Activated CD8-positive, alpha-beta T cell treated with anti-CD3 and anti-CD28 coated beads for 36 hours (primary cell): ENCODE measurements at regions not wholly inside any gene's neighbourhood (a gene's known extent, or its start where the extent isn't known, plus 50 kb on each side); places are given as distances from the start of the nearest gene placed in this dataset.

Experiments used
- ATAC-seq: fragments of 200-7000 bp; cut with Tn5 transposase; one replicate; pipeline ENCODE4 v1.10.0; 2021; ENCODE audit warnings: mild to moderate bottlenecking, moderate library complexity
- CTCF ChIA-PET: fragments of 350-600 bp; sonication (Branson Sonifier 250); formaldehyde crosslinking; loops from one replicate; lab custom pipeline; 2021; ENCODE audit warnings: antibody characterized with exemption; lab: Charles Lee
- POLR2A ChIA-PET: fragments of 350-600 bp; sonication (Branson Sonifier 250); formaldehyde crosslinking; loops from one replicate; lab custom pipeline; 2021; ENCODE audit warnings: antibody characterized with exemption; lab: Charles Lee
- DNase-seq: peaks from one replicate; pipeline ENCODE4 v3.0.0-alpha.2; 2020
- H3K27ac Mint-ChIP-seq: one replicate; pipeline ENCODE4 v1.8.0; 2021; ENCODE audit warnings: mild to moderate bottlenecking, mixed read lengths
- H3K27me3 Mint-ChIP-seq: one replicate; pipeline ENCODE4 v1.8.0; 2021; ENCODE audit warnings: mixed read lengths
- H3K36me3 Mint-ChIP-seq: one replicate; pipeline ENCODE4 v1.8.0; 2021; ENCODE audit warnings: low read depth, mixed read lengths
- H3K4me1 Mint-ChIP-seq: one replicate; pipeline ENCODE4 v1.8.0; 2021; ENCODE audit warnings: low read depth, mixed read lengths
- H3K4me3 Mint-ChIP-seq: one replicate; pipeline ENCODE4 v1.8.0; 2021; ENCODE audit warnings: mild to moderate bottlenecking, moderate library complexity, mixed read lengths
- H3K9me3 Mint-ChIP-seq: one replicate; pipeline ENCODE4 v1.8.0; 2021; ENCODE audit warnings: mixed read lengths
- intact Hi-C: fragments of 100-400 bp; cut with micrococcal nuclease; formaldehyde crosslinking; loops from one replicate; pipeline ENCODE4 v1.10.0; 2022
- TF ChIP-seq, protein P1 (sequence below): fragments of 200-600 bp; IDR thresholded peaks from one replicate; pipeline ENCODE4 v1.8.0; 2022; ENCODE audit warnings: antibody characterized with exemption, mild to moderate bottlenecking

- intact Hi-C loops: no loop called here
These were observed 131.3 kb downstream of the TBC1D30 start for GRCh38 chr12:64955746-64956145.

DNA sequence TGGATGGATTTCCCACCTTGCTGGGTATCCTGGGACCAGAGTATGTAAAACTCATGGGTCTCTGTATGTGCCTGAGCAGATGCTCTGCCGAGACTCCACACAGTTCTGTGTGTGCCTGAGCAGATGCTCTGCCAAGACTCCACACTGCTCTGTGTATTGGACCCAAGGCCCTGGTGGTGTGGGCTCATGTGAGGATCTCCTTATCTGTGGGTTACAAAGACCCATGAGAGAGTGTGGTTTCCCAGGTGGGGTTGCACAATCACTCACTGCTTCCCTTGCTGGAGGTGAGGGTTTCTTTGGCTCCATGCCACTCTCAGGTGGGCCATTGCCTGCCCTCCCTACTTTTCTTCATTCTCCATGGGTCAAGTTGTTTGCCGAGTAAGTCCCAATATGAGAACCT is 141.5 kb downstream of the TBC1D30 start:
- no peak overlapping the region for H3K4me3 Mint-ChIP-seq
- no peaks in the 10 kb centered on the region for H3K4me1 Mint-ChIP-seq
- peaks cover 27% of the 10 kb centered on the region for H3K27me3 Mint-ChIP-seq
- CTCF ChIA-PET: no interaction called here
- ATAC-seq: no peak
- intact Hi-C loops: no loop called here
- no peak overlapping the region for H3K27ac Mint-ChIP-seq
- no peaks in the 10 kb centered on the region for H3K36me3 Mint-ChIP-seq
- H3K9me3 Mint-ChIP-seq: peaks cover 2% of the 10 kb centered on the region
- DNase-seq: no peak
- POLR2A ChIA-PET: interaction anchor here (0.5 kb wide), 1 partner anchor 132 kb away, joined by 3 read pairs; no protein-coding TSS in a partner anchor
- TF ChIP-seq, protein P1, sequence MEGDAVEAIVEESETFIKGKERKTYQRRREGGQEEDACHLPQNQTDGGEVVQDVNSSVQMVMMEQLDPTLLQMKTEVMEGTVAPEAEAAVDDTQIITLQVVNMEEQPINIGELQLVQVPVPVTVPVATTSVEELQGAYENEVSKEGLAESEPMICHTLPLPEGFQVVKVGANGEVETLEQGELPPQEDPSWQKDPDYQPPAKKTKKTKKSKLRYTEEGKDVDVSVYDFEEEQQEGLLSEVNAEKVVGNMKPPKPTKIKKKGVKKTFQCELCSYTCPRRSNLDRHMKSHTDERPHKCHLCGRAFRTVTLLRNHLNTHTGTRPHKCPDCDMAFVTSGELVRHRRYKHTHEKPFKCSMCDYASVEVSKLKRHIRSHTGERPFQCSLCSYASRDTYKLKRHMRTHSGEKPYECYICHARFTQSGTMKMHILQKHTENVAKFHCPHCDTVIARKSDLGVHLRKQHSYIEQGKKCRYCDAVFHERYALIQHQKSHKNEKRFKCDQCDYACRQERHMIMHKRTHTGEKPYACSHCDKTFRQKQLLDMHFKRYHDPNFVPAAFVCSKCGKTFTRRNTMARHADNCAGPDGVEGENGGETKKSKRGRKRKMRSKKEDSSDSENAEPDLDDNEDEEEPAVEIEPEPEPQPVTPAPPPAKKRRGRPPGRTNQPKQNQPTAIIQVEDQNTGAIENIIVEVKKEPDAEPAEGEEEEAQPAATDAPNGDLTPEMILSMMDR: no peak

More at GRCh38 chr12:64955746-64956145, 131.3 kb downstream of the TBC1D30 start:
- DNase-seq: no peak
- peaks cover 11% of the 10 kb centered on the region for H3K27me3 Mint-ChIP-seq
- POLR2A ChIA-PET: no interaction called here
- H3K4me3 Mint-ChIP-seq: no peak overlapping the region
- CTCF ChIA-PET: no interaction called here
- no peaks in the 10 kb centered on the region for H3K9me3 Mint-ChIP-seq
- H3K4me1 Mint-ChIP-seq: no peaks in the 10 kb centered on the region
- no peak for ATAC-seq
- no peaks in the 10 kb centered on the region for H3K36me3 Mint-ChIP-seq
- no peak overlapping the region for H3K27ac Mint-ChIP-seq
- TF ChIP-seq, protein P1: no peak

GRCh38 chr12:64968989-64969819 is 144.8 kb downstream of the TBC1D30 start:
- H3K27me3 Mint-ChIP-seq: peaks cover 22% of the 10 kb centered on the region
- ChIA-PET POLR2A (no interaction called here), CTCF (no interaction called here)
- H3K36me3 Mint-ChIP-seq: no peaks in the 10 kb centered on the region
- TF ChIP-seq, protein P1: no peak
- H3K4me3 Mint-ChIP-seq: no peak overlapping the region
- intact Hi-C loops: no loop called here
- no peaks in the 10 kb centered on the region for H3K9me3 Mint-ChIP-seq
- H3K27ac Mint-ChIP-seq: no peak overlapping the region
- no peaks in the 10 kb centered on the region for H3K4me1 Mint-ChIP-seq
- DNase-seq (no peak), ATAC-seq (no peak)

- ChIA-PET POLR2A (interaction anchor here (0.9 kb wide), 1 partner anchor 18 kb away, joined by 4 read pairs; no protein-coding TSS in a partner anchor), CTCF (no interaction called here)
- H3K4me3 Mint-ChIP-seq: no peak overlapping the region
- no peaks in the 10 kb centered on the region for H3K36me3 Mint-ChIP-seq
- DNase-seq (no peak), ATAC-seq (no peak)
- H3K27ac Mint-ChIP-seq: no peak overlapping the region
- intact Hi-C loops: no loop called here
- H3K27me3 Mint-ChIP-seq: peaks cover 5% of the 10 kb centered on the region
- H3K4me1 Mint-ChIP-seq: no peaks in the 10 kb centered on the region
- TF ChIP-seq, protein P1: no peak
- H3K9me3 Mint-ChIP-seq: no peaks in the 10 kb centered on the region
These were observed 145.0 kb downstream of the WIF1 start for GRCh38 chr12:64976131-64976530.

DNA sequence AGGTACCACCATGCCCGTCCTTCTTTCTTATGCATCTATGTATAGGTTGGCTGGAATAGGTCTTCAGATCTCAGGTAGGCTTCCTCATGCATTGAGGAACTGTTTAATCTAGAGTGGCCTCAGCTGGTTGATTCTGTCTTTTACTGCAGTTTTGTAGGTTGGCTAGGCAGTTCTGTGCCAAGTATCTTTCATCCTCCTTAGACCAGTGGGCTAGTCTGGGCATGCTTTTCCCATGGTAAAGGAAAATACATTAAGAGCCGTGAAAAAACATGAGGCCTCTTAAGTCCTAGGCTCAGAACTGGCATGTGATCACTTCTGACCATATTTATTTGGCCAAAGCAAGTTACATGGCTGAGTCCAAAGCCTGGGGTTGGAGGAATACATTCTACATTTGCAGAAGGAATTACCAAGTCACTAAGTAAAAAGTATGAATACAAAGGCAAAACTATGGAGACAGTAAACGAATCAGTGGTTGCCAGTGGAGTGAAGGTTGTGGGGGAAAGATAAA is 137.3 kb downstream of the WIF1 start:
- H3K4me1 Mint-ChIP-seq: no peaks in the 10 kb centered on the region
- no peaks in the 10 kb centered on the region for H3K9me3 Mint-ChIP-seq
- ChIA-PET CTCF (no interaction called here), POLR2A (no interaction called here)
- no peak overlapping the region for H3K27ac Mint-ChIP-seq
- H3K36me3 Mint-ChIP-seq: no peaks in the 10 kb centered on the region
- DNase-seq (no peak), ATAC-seq (no peak)
- H3K4me3 Mint-ChIP-seq: no peak overlapping the region
- TF ChIP-seq, protein P1: no peak
- intact Hi-C loops: no loop called here
- peaks cover 3% of the 10 kb centered on the region for H3K27me3 Mint-ChIP-seq
